Endothelial cell of umbilical vein (primary cell): ENCODE measurements at regions not wholly inside any gene's neighbourhood (a gene's known extent, or its start where the extent isn't known, plus 50 kb on each side); places are given as distances from the start of the nearest gene placed in this dataset.

Experiments
- BruUV-seq: library from RNA; stranded (reverse); fragments of 400-500 nt; replicated peaks from 2 replicates; lab custom pipeline; 2021; lab: Mats Ljungman, UMichigan
- CTCF ChIA-PET: fragments of 300-600, 350-600 bp; sonication (Branson Sonifier 250); formaldehyde crosslinking; loops from one replicate; lab custom pipeline; 2021; ENCODE audit warnings: antibody characterized with exemption, inconsistent platforms; lab: Charles Lee
- POLR2A ChIA-PET: fragments of 300-600, 350-600 bp; sonication (Branson Sonifier 250); formaldehyde crosslinking; loops from one replicate; lab custom pipeline; 2021; ENCODE audit warnings: antibody characterized with exemption, inconsistent platforms; lab: Charles Lee
- DNase-seq: peaks from one replicate; pipeline ENCODE4 v3.0.0-alpha.2; 2011; ENCODE audit warnings: low read depth, low spot score
- FAIRE-seq: peaks from 2 replicates; lab custom pipeline; 2011; peaks lifted over from hg19 to GRCh38; lab: Jason Lieb, UNC
- H2AFZ ChIP-seq: 2 replicates; pipeline ENCODE4 v1.6.0; 2012; ENCODE audit warnings: low read depth, low read length, control low read depth, inconsistent platforms
- H3K27ac ChIP-seq: 2 replicates; pipeline ENCODE4 v1.5.1; 2011; ENCODE audit warnings: low read depth, mild to moderate bottlenecking, control low read depth, low read length, moderate library complexity; ENCODE audit not compliant: insufficient read depth
- H3K27me3 ChIP-seq, 2 experiments: 2 replicates each; pipeline versions ENCODE4 v1.6.0 to v1.6.1; 2011; ENCODE audit warnings: low read length in 2 of 2, mixed read lengths in 1 of 2; ENCODE audit not compliant: control insufficient read depth in 2 of 2, insufficient read depth in 2 of 2
- H3K36me3 ChIP-seq, 2 experiments: 2 replicates in 1 of 2; 3 replicates in 1 of 2; pipeline ENCODE4 v1.5.1; 2011; ENCODE audit warnings: low read length in 2 of 2, mild to moderate bottlenecking in 1 of 2, moderate library complexity in 1 of 2; ENCODE audit not compliant: control insufficient read depth in 2 of 2, insufficient read depth in 2 of 2; ENCODE audit errors: extremely low read depth in 1 of 2
- H3K4me1 ChIP-seq: 3 replicates; pipeline ENCODE4 v1.5.1; 2011; ENCODE audit warnings: mild to moderate bottlenecking, low read length; ENCODE audit not compliant: control insufficient read depth, insufficient read depth; ENCODE audit errors: extremely low read depth
- H3K4me2 ChIP-seq: 2 replicates; pipeline ENCODE4 v1.6.1; 2011; ENCODE audit warnings: low read length, control low read depth, mixed read lengths; ENCODE audit not compliant: insufficient read depth
- H3K4me3 ChIP-seq, 3 experiments: fragments of 200-600 bp in 1 of 3; sonication (generic), shearing (Covaris generic) in 1 of 3; replicated peaks in 1 of 3; 2 replicates each; pipeline ENCODE4 v1.5.1; 2011 to 2016; ENCODE audit warnings: control low read depth in 3 of 3, low read length in 3 of 3, mild to moderate bottlenecking in 2 of 3, inconsistent platforms in 1 of 3, low read depth in 1 of 3, moderate library complexity in 1 of 3; ENCODE audit not compliant: insufficient read depth in 1 of 3
- H3K79me2 ChIP-seq: 2 replicates; pipeline ENCODE4 v1.6.0; 2012; ENCODE audit warnings: low read length, inconsistent platforms; ENCODE audit not compliant: control insufficient read depth, insufficient read depth
- H3K9ac ChIP-seq: replicated peaks from 2 replicates; pipeline ENCODE3; 2011; ENCODE audit warnings: low read length, control low read depth; ENCODE audit not compliant: insufficient read depth; ENCODE audit errors: extremely low read depth
- H3K9me1 ChIP-seq: replicated peaks from 3 replicates; pipeline ENCODE4 v1.6.0; 2011; ENCODE audit warnings: mild to moderate bottlenecking, low read length; ENCODE audit not compliant: control insufficient read depth, insufficient read depth; ENCODE audit errors: extremely low read depth
- H3K9me3 ChIP-seq: replicated peaks from 2 replicates; pipeline ENCODE4 v1.5.1; 2012; ENCODE audit warnings: low read length, inconsistent platforms; ENCODE audit not compliant: control insufficient read depth, insufficient read depth
- H4K20me1 ChIP-seq: replicated peaks from 2 replicates; pipeline ENCODE3; 2011; ENCODE audit warnings: mild to moderate bottlenecking, low read length; ENCODE audit not compliant: control insufficient read depth, insufficient read depth; ENCODE audit errors: extremely low read depth
- EZH2 ChIP-seq: IDR thresholded peaks from 2 replicates; pipeline ENCODE4 v1.6.1; 2012; ENCODE audit warnings: borderline replicate concordance, low read depth, mild to moderate bottlenecking, moderate library complexity, low read length, inconsistent platforms; ENCODE audit not compliant: severe bottlenecking
- FOS ChIP-seq: IDR thresholded peaks from 2 replicates; pipeline ENCODE4 v1.6.1; 2011; ENCODE audit warnings: mild to moderate bottlenecking, low read length, moderate library complexity, borderline replicate concordance; ENCODE audit not compliant: insufficient read depth
- GATA2 ChIP-seq: IDR thresholded peaks from 2 replicates; pipeline ENCODE4 v1.7.0; 2011; ENCODE audit warnings: low read depth, mild to moderate bottlenecking, moderate library complexity, mixed read lengths, low read length; ENCODE audit not compliant: insufficient read length, insufficient read depth
- JUN ChIP-seq: IDR thresholded peaks from 2 replicates; pipeline ENCODE4 v1.6.1; 2011; ENCODE audit warnings: borderline replicate concordance, low read depth; ENCODE audit not compliant: insufficient read length, insufficient read depth
- MYC ChIP-seq: IDR thresholded peaks from one replicate; pipeline ENCODE4 v1.6.1; 2011; ENCODE audit warnings: mild to moderate bottlenecking, low read depth, low read length
- POLR2A ChIP-seq: IDR thresholded peaks from 2 replicates; pipeline ENCODE4 v1.6.1; 2012; ENCODE audit warnings: low read depth, mild to moderate bottlenecking, control low read depth, low read length
- POLR2AphosphoS5 ChIP-seq: IDR thresholded peaks from 2 replicates; pipeline ENCODE4 v1.6.1; 2012; ENCODE audit warnings: low read depth, mild to moderate bottlenecking, control low read depth, low read length, moderate library complexity; ENCODE audit not compliant: insufficient read depth
- dilution Hi-C: fragments of 300-500 bp; cut with MboI; formaldehyde crosslinking; loops from one replicate; pipeline ENCODE4 v1.15.0; 2019; ENCODE audit warnings: low sequenced_read_pairs; ENCODE audit not compliant: extremely low pct_ligation_motif_present
- intact Hi-C: fragments of 100-400 bp; cut with micrococcal nuclease; formaldehyde crosslinking; loops from one replicate; pipeline ENCODE4 v1.10.0; 2022
- TF ChIP-seq, protein P1 (sequence below), 2 donors: IDR thresholded peaks; 1 replicate in 1 of 2; 2 replicates in 1 of 2; pipeline ENCODE4 v1.5.1; 2011; ENCODE audit warnings: low read length in 2 of 2, mild to moderate bottlenecking in 2 of 2, moderate library complexity in 2 of 2, control low read depth in 1 of 2, inconsistent platforms in 1 of 2, low read depth in 1 of 2; ENCODE audit not compliant: insufficient read depth in 1 of 2; ENCODE audit errors: extremely low read depth in 1 of 2
- TF ChIP-seq, protein P2 (sequence below): IDR thresholded peaks from 2 replicates; pipeline ENCODE4 v1.6.1; 2011; ENCODE audit not compliant: insufficient read depth, insufficient read length

DNA sequence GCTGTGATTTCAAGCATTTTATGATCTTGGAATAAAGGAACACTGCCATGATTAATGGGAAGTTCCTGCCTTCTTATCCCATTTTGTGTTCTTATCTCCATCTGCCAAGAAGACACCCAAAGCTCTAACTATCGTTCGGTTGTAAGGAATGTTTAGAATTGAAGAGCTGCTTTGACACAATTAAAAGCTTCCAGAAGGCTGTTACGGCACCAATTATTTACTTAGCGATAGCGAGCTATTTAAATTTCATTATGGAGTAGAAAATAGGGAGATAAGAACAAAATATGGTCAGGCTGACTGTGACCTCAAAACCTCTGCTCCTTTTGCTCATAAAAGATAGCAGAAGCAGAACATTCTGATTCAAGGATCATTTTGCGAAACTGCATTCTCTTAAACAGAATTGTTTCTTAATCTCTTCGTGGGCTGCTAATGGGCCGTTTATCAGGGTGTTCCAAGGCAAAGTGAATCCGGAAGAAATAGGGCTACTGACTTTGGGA lies 101.6 kb downstream of the SLC4A3 start:
- ChIA-PET CTCF (interaction anchor here (1.5 kb wide), 1 partner anchor 9 kb away, joined by 3 read pairs; no protein-coding TSS in a partner anchor), POLR2A (no interaction called here)
- H3K4me1 ChIP-seq: no peaks in the 10 kb centered on the region
- no peak overlapping the region for H3K9ac ChIP-seq
- H4K20me1 ChIP-seq: no peaks in the 10 kb centered on the region
- H2AFZ ChIP-seq: no peak overlapping the region
- H3K4me3 ChIP-seq: no peak overlapping the region
- no peaks in the 10 kb centered on the region for H3K36me3 ChIP-seq
- no peaks in the 10 kb centered on the region for H3K79me2 ChIP-seq
- intact Hi-C loops (no loop called here), dilution Hi-C loops (no loop called here)
- no peak overlapping the region for H3K4me2 ChIP-seq
- H3K27me3 ChIP-seq: peaks cover 0 to 3% of the 10 kb centered on the region in 2 experiments
- no TSS peak for BruUV-seq
- FAIRE-seq (no peak), DNase-seq (no peak)
- TF ChIP-seq GATA2: no peak
- TF ChIP-seq, protein P1, sequence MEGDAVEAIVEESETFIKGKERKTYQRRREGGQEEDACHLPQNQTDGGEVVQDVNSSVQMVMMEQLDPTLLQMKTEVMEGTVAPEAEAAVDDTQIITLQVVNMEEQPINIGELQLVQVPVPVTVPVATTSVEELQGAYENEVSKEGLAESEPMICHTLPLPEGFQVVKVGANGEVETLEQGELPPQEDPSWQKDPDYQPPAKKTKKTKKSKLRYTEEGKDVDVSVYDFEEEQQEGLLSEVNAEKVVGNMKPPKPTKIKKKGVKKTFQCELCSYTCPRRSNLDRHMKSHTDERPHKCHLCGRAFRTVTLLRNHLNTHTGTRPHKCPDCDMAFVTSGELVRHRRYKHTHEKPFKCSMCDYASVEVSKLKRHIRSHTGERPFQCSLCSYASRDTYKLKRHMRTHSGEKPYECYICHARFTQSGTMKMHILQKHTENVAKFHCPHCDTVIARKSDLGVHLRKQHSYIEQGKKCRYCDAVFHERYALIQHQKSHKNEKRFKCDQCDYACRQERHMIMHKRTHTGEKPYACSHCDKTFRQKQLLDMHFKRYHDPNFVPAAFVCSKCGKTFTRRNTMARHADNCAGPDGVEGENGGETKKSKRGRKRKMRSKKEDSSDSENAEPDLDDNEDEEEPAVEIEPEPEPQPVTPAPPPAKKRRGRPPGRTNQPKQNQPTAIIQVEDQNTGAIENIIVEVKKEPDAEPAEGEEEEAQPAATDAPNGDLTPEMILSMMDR (IDR thresholded peaks at IDR 0.05; ENCODE audit: extremely low read depth in 1 of 2, insufficient read depth in 1 of 2, low read depth in 1 of 2, low read length in 2 of 2): no peak
- no peak for TF ChIP-seq POLR2A
- TF ChIP-seq POLR2AphosphoS5: no peak
- no peak for TF ChIP-seq JUN
- TF ChIP-seq EZH2: no peak
- TF ChIP-seq, protein P2, sequence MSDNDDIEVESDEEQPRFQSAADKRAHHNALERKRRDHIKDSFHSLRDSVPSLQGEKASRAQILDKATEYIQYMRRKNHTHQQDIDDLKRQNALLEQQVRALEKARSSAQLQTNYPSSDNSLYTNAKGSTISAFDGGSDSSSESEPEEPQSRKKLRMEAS: no peak
- TF ChIP-seq MYC: no peak
- no peak for TF ChIP-seq FOS
- no peaks in the 10 kb centered on the region for H3K9me1 ChIP-seq
- no peaks in the 10 kb centered on the region for H3K9me3 ChIP-seq
- H3K27ac ChIP-seq: no peak overlapping the region
